OCI-LY7 (cell line): ENCODE measurements at regions not wholly inside any gene's neighbourhood (a gene's known extent, or its start where the extent isn't known, plus 50 kb on each side); places are given as distances from the start of the nearest gene placed in this dataset.

Experiments
- CTCF ChIP-seq: fragments of 200-600 bp; sonication (generic); conservative IDR thresholded peaks from 2 replicates; pipeline ENCODE4 v1.5.1; 2014; ENCODE audit warnings: mild to moderate bottlenecking, antibody characterized with exemption, low read length, moderate library complexity, mixed read lengths
- EZH2phosphoT487 ChIP-seq: fragments of 200-600 bp; sonication (generic); IDR thresholded peaks from 2 replicates; pipeline ENCODE4 v1.6.1; 2018; ENCODE audit warnings: low read depth, borderline replicate concordance, mild to moderate bottlenecking, mixed run types, antibody characterized with exemption, low read length, moderate library complexity, mixed read lengths

DNA sequence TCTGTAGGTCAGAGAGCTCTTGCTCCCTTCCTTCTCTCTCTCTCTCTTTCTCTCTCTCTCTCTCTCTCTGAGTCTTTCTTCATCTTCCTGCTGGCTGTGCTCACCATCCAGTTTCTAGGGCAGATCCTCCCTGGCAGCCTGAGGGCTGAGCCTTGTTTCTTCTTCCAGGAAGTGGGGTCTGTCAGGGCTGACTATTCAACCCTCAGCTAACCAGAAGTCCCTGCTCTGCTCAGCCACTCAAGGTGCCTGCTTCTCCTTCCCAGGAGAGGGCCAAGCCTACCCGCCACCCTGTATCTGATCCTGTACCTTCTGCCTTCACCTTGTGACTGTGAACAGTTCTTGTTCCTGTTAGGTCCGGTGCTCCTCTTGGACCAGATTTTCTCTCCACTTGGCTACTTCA lies 107.6 kb upstream of the ETV3 start:
- TF ChIP-seq CTCF (no peak), EZH2phosphoT487 (no peak)
